Ovary (tissue), 3 donors: ENCODE measurements at regions not wholly inside any gene's neighbourhood (a gene's known extent, or its start where the extent isn't known, plus 50 kb on each side); places are given as distances from the start of the nearest gene placed in this dataset.

ENCODE experiments used
- CTCF ChIP-seq, 3 donors: fragments of 450-650 bp in 2 of 3; fragments of 200-600 bp in 1 of 3; IDR thresholded peaks; one replicate each; pipeline versions ENCODE4 v1.5.1 to v1.8.0; 2016 to 2022; ENCODE audit warnings: antibody characterized with exemption in 3 of 3, mild to moderate bottlenecking in 1 of 3
- POLR2A ChIP-seq: fragments of 450-650 bp; IDR thresholded peaks from one replicate; pipeline ENCODE4 v1.6.1; 2017; ENCODE audit warnings: antibody characterized with exemption, mild to moderate bottlenecking, moderate library complexity
- donor health status: DM: no; HTN: no; CAD: no.

GRCh38 chr13:29702912-29703351 is 107.4 kb upstream of the SLC7A1 start:
- TF ChIP-seq POLR2A: no peak
- TF ChIP-seq CTCF (IDR thresholded peaks at IDR 0.05): no peak
